ENCODE measurements at regions not wholly inside any gene's neighbourhood (a gene's known extent, or its start where the extent isn't known, plus 50 kb on each side); places are given as distances from the start of the nearest gene placed in this dataset.

- no peak for DNase-seq (ENCODE audit: low spot score)
Measured at GRCh38 chr1:193680247-193680923, 494.0 kb upstream of the B3GALT2 start.

DNA sequence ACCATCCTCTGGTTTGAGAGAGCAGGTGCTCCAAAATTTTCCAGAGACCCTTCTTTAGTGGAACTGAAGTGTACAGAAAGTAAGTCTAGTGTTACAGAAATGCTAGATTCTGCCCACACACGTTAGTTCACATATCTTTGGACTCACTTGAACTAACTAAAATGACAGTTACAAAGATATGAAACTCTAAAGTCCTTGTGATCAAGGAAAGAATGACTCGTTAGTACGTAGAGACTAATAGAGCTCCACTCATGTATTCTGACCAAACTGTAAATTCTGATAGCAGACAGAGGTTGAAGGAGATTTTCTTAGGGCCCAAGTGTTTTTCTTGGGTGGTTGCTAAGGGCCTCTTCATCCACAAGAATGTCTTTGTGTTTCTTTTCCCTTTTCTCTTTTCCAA is 491.5 kb upstream of the B3GALT2 start:
- no peak for DNase-seq (ENCODE audit: low spot score)

DNA sequence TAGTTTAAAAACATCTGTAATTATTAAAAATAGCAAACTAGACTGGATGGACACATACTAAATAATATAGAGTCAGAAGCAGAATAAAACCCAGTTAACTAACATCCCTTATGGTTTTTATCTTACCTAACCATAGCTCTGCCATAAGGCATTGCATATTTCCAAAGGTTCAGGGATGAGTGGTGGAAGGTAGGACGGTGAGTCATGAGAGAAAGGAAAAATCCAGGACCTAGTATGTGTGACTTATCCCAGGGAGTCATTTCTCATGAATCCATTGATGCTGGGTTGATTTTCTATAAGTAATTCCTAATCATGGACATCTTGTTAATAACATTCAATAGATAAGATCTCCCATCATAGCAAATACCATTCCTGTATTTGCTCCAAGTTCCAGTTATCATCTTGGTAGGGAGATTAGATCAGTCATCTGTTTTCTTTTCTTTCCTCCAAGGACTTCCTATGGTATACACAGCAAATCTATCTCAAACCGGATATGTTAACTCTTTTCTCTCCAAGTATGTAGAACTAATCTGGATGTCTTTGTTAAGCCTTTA is 490.7 kb upstream of the B3GALT2 start:
- no peak for DNase-seq (ENCODE audit: low spot score)

- no peak for DNase-seq (ENCODE audit: low spot score)
Measured at GRCh38 chr1:193674292-193674944, 488.0 kb upstream of the B3GALT2 start.

- DNase-seq (ENCODE audit: low spot score): no peak
Measured at GRCh38 chr1:193666485-193667083, 480.2 kb upstream of the B3GALT2 start.

DNA sequence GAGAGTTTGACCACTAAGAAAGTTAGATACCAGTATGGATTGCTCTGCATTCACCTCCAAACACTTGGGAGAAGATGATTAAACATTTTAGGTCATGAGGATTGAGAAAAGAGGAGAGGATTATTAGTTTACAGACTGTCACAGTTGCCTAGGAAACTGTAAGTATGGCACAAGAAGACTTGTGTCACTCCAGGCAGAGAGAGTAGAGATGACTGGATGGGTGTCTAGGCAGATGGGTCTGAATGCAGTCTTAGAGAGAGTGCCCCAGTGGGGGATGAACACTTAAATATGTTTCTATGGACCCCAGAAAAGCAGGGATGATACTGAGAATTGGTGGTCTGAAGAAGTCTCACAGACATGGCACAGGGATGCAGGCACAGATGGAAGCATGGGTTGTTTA is 477.6 kb upstream of the B3GALT2 start:
- DNase-seq (ENCODE audit: low spot score): no peak

- no peak for DNase-seq (ENCODE audit: low spot score)
Measured at GRCh38 chr1:193662030-193662429, 475.6 kb upstream of the B3GALT2 start.

DNA sequence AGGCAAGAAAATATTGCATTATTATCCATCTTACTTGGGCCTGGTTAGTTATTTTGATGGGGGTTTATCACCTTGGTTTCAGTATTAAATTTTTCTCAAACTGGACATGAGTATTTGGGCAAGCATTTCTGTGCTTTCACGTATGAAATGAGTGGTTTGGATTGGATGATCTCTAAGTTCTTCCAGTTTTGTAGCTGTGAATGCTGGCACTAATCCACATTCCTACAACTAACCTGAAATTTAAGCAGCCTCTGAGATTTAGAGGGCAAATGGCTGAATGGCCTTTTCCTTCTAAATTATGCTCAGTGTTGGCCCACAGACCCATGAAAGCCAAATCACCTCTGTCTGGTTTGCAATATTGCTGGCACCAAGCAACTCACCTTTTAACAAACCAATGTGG is 475.0 kb upstream of the B3GALT2 start:
- DNase-seq (ENCODE audit: low spot score): no peak

GRCh38 chr1:193660428-193660827 is 474.0 kb upstream of the B3GALT2 start:
- DNase-seq (ENCODE audit: low spot score): no peak

GRCh38 chr1:193658691-193659090 is 472.3 kb upstream of the B3GALT2 start:
- DNase-seq (ENCODE audit: low spot score): no peak

- DNase-seq (ENCODE audit: low spot score): no peak
Measured at GRCh38 chr1:193658081-193658480, 471.7 kb upstream of the B3GALT2 start.

- no peak for DNase-seq (ENCODE audit: low spot score)
Measured at GRCh38 chr1:193657552-193657951, 471.1 kb upstream of the B3GALT2 start.

- no peak for DNase-seq (ENCODE audit: low spot score)
Measured at GRCh38 chr1:193656841-193657240, 470.4 kb upstream of the B3GALT2 start.

DNA sequence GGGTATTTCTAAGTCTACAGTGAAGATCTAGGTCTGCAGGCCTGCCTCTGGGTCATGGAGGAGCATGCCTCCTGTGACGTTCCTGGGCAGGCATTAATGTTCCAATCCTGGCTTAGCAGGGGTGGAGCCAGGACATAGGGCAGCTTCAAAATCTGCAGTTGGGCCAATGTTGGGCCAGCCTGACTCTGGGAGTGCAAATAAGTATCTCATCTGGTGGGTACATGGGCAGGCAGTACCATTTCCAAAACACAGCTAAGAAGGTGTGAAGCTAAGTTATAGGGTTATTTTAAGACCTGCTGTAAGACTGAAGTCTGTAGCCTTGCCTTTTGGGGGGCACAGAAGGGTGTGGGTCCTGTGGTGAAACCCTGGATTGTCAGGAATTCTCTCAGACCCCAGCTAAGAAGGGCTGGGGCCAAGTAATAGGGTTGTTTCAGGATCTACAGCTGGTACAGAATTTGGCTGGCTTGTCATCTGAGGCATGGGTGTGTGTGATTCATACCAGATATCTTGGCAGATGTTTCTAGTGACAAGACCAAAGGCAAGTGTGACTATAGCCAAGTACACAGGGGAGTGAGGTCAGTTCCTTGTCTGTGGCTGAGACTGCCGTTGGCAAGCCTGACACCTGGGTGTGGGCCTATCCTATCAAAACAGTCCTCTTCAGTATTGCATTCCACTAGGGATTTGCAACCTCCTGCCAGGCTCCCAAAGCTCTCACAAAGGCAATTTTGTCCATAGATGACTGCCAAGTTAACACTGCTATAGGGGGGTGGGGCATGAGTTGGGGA is 468.7 kb upstream of the B3GALT2 start:
- no peak for DNase-seq (ENCODE audit: low spot score)

DNA sequence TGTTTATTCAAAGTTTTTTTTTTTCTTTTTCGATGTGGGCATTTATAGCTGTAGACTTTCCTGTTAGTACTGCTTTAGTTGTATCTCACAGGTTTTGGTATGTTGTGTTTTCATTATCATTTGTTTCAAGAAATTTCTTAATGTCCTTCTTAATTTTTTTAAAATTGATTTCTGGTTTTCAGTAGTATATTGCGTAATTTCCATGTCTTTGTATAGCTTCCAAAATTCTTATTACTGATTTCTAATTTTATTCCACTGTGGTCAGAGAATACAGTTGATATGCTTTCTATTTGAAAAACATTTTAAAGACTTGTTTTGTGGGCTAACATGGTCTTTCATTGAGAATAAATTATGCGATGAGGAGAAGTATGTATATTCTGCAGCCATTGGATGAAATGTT is 463.2 kb upstream of the B3GALT2 start:
- no peak for DNase-seq (ENCODE audit: low spot score)

DNA sequence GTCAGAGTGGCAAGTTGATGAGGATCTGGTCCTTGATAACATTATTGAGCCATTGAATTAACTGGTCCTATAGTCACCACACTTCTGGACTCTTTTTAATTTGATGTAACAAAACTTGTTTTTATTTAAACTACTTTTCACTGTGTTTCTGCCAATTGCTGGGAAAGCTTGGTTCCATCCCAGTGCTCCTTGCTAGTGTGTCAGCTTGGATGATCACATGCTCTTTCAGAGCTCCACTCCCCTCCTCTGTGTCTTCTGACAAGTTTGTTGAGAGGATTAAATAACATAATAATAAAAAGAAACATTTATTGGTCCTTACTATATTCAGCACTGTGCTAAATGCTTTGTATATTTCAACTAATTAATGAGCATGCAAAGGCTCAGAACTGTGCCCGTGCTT is 448.5 kb upstream of the B3GALT2 start:
- no peak for DNase-seq (ENCODE audit: low spot score)

DNA sequence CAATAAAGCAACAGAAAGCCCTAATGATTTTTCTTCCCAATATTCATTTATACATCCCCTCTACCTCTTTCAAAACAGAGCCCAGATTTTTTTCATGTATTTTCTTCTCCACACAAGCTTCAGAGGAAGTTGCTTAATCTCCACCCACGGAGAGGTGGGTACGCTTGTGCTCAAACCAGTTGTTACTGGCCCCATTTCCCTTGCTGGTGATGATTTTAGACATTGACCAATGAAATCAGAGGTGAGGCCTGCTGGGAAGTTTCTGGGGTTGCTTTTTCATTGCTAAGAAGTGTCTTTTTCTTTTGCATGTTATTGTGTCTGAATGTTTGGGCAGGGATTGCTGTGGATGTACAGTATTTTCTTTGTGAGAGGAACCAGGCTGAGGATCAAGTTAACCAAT is 448.1 kb upstream of the B3GALT2 start:
- DNase-seq (ENCODE audit: low spot score): no peak

GRCh38 chr1:193633991-193634390 is 447.6 kb upstream of the B3GALT2 start:
- no peak for DNase-seq (ENCODE audit: low spot score)

- DNase-seq (ENCODE audit: low spot score): no peak
Measured at GRCh38 chr1:193633093-193633492, 446.7 kb upstream of the B3GALT2 start.

DNA sequence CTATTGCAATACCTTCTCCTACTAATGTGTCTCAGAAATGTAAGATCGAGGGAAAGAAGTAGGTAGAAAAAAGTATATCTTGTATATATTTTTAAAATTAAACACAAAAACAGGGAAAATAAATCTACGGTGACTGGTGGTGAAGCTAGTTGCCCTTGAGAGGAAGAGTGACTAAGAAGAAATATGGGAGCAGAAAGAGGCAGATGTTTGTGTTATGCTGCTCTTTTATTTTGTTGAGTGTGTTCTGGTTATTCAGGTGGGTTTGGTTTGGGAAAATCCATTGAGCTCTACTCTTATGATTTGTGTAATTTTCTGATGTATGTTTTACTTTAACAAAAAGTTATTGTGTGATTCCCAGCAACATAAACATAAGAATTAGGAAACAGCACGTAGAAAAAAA is 444.9 kb upstream of the B3GALT2 start:
- no peak for DNase-seq (ENCODE audit: low spot score)

DNA sequence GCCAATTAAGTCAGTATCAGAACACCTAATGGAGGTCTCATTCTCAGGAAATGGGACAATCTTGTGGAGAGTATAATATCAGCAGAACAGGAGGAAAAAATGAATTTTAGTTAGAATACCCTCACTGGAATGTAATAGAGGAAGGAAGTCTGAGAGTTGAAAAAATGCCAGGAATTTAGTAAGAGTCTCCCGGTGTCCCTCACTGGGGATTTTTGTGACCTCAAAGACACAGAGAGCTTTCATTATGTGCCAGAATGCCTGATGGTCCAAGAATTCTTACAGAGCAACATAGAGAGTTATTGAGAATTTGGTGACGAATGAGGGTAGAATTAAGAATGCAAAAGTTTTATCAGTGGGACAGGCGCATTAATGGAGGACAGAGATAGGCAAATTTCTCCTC is 443.5 kb upstream of the B3GALT2 start:
- no peak for DNase-seq (ENCODE audit: low spot score)

- DNase-seq (ENCODE audit: low spot score): no peak
Measured at GRCh38 chr1:193626695-193627094, 440.3 kb upstream of the B3GALT2 start.
